HG03039 (cell line): ENCODE measurements at regions not wholly inside any gene's neighbourhood (a gene's known extent, or its start where the extent isn't known, plus 50 kb on each side); places are given as distances from the start of the nearest gene placed in this dataset.

Source experiments
- ATAC-seq: cut with Tn5 transposase; IDR thresholded peaks from one replicate; pipeline ENCODE4 v1.9.1; 2021; ENCODE audit warnings: mild to moderate bottlenecking, moderate library complexity; ENCODE audit not compliant: unreplicated experiment

DNA sequence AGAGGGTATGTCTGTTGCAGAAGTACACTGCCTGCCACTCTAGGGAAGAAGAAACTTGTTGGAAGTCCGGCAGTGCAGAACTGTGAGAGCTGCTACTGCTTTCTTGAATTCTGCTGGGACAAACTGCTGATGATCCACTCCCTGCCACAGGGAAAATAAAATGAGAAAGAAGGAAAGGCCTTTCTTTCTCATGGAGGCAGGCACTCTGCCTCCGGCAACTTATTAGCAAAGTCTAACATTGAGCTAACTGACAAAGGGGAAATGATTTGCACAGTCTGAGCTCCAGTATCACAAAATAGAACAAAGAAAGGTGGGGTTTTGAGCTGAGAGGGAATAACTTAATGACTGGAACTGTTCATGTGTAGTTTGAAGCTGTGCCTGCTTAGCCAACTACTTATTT, 134.6 kb downstream of the AASDHPPT start:
- no peak for ATAC-seq

DNA sequence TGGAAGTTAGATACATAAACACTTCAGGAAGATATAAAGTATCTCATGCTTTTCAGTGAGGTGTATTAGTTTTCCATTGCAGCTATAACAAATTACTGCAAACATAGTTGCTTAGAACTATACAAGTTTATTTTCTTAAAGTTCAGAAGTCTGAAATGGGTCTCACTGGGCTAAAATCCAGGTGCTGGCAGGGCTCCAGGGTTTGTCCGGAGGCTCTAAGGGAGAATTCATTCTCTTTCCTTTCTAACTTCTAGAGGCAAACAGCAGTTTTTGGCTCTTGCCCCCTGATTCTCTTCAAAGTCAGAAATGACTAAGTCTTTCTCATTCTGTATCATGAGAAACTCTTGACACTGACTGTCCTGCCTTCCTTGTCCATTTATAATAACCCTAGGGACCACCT, 138.8 kb downstream of the AASDHPPT start:
- ATAC-seq, result no peak

DNA sequence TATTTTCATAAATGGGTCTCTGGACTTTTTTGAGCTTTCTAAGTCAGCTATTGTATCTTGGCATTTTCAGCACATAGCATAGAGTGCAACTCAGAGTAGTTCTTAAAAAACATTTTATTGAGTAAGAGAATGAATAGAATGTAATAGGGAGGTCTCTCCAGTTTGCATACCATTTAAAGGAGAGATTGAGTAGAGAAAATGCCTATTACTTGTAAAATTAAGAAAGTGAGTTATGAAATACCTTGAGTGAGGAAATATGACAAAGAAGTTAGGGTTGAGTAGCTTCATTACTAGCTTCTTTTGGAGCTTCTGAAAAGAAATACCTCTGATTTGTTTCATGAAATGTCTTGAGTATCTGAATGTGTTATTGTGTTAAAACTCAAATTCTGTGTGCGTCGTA, 140.0 kb downstream of the AASDHPPT start:
- no peak for ATAC-seq

DNA sequence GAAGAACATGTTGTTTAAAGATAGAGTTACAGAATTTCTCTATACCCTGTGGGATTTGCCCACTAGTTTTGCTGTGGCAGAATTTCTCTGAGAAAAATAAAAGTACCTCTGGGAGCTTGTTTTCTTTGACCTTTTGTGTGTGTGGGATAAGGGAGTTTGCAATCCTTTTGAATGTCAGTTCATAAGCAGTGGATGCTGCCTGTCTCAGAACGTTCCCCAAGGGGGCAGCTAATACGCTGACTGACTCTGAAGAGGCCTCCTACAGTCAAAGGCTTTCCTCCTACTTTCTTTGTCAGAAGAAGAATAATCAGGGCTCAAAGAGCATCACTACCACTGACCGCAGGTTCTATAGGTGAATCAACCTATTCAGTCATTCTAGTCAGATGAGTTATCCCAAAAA, 140.6 kb downstream of the AASDHPPT start:
- no peak for ATAC-seq

DNA sequence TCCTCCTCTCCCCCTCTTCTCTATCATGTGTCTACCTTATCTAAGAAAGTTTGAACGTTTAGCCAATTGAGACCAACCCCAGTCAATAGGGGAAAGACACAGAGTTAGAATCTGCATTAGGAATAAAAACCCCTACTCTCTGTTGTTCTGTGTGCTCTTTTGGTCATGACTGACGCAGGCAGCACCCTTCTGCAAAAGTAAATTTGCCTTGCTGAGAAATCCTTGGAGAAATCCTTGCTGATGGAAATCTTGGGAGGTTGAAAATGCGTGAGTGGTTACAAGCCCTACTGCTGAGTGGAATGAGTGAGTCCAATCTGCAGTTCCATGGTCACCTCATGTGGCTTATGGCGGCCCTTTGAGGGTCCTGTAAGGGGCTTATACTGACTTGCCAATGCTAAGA, 145.2 kb downstream of the AASDHPPT start:
- no peak for ATAC-seq

DNA sequence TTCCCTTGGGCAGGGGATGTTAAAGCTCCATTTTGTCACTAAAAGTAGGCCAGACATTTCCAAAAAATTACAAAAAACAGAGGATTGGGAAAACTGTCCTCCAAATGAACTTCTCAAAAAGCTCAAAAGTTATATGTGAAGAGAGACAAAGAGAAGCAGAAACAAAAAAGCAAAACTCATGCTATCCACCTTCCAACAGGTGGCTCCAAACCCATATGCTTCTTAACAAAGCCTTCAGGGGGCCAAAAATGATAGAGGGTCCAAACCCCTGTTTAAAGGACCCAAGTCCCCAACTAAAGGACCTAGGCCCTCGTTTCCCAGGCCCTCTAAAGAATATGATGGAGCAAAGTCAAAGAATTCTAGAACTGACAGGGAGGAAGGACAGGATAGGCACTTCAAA, 146.7 kb downstream of the AASDHPPT start:
- no peak for ATAC-seq

DNA sequence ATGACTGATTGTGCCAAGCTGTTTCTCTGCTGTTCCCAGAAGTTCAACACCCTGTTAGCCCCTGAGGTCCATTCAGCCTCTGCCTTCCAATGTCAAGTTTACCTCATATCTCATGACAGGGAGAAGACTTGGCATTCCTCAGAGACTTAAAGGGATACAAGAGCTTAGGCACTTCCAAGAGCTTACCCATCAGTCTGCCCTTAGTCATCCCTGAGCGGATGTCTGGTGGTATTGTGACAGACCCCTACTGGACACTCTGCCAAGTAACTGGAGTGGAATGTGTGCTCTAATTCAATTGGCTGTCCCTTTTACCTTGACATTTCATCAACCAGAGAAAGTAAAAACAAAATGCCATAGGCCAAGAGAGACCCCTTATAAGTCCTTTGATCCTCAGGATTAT, 151.5 kb downstream of the AASDHPPT start:
- no peak for ATAC-seq

DNA sequence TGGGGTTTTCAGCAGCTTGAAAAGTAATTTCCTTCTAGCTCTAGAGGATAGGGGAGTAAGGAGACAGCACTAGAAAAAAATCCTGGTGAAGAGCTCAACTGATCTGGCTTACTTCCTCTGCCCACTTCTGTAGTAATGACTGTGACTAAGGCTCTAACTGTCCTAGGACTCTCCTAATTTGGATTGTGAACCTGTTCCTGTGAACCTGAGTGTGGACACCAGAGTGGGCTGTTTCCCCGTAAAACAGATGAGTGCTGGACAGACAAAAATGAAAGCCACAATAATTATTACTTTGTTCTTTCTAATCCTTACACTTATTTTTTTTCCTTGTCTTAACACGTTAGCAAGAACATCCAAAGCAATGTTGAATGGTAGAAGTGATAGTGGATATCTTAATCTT, 154.1 kb downstream of the AASDHPPT start:
- no peak for ATAC-seq

DNA sequence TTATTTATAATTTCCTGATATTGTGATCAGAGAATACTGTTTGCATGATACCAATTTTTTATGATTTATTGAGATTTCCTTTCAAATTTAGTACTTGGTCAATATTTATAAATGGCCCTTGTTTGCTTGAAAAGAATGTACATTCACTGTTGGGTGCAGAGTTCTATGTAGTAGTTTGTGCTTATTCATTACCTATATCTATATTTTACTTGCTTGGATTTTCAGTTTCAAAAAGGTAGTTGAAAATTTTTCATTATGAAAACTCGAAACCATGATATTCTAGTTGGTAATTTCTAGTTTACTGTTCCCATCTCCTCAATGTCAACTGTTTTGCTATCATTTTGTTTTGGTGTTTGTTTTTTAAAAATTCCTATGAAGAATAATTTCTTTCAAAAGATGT, 155.7 kb downstream of the AASDHPPT start:
- ATAC-seq, result no peak

DNA sequence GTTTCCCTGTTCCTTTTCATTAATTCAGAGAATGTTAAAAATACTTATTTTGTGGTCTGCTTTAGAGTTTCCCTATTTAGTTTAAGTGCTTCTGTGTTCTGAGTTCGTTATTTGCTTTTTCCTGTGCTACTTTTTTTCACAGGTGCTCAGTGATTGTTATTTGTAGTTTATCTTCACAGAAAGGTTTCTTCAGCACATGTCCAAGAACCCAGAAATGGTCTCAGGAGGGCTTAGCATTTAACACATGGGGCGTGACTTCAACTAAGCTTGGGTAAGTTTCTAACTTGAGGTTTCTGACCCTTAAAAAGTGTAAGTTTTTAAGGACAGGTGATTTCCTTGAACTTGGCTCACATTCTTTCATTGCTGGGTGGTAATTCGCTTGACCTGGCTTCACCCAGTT, 157.3 kb downstream of the AASDHPPT start:
- ATAC-seq, result no peak

DNA sequence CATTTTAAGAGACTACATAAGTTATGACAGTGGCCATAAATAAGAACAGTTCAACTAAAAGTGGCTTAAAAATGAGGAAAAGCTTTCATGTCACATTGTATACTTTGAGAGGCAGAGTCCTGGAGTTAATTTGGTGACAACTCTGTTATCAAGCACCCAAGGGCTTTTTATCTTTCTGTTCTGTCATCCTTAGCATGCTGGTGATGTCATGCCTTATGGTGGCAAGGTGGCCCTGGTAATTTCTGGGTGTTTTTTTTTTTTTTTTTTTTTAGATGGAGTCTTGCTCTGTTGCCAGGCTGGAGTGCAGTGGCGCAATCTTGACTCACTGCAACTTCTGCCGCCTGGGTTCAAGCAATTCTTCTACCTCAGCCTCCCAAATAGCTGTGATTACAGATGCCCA, 158.8 kb downstream of the AASDHPPT start:
- ATAC-seq, result no peak

DNA sequence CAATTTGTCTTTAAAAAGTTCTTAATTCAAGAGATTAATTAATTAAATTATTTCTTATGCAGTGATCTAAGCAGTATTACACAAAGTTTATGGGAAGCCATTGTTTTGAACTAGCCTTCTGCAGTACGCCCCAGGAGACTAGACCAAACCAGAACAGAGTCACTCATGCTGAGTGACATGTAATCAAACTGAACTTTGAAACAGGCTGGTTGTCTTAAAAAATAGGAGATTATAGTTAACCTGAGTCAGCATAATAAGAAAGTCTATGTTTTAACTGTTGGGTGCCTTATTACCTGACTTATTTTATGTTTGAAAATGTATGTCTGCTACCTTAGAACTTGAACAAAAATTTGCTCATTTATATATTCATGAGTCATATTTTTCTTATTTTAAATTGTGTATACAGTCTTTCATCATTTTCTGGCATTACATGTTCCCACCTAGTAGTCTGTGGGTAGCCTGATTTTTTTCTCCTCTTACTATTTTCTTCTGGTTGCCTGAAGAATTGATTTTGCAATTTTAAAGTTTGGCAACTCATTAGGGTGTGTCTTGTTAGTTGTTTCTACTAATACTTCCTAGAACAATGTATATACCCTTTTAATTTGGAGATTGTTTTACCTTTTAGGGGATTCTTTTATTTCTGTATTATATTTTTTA, 161.4 kb downstream of the AASDHPPT start:
- no peak for ATAC-seq

DNA sequence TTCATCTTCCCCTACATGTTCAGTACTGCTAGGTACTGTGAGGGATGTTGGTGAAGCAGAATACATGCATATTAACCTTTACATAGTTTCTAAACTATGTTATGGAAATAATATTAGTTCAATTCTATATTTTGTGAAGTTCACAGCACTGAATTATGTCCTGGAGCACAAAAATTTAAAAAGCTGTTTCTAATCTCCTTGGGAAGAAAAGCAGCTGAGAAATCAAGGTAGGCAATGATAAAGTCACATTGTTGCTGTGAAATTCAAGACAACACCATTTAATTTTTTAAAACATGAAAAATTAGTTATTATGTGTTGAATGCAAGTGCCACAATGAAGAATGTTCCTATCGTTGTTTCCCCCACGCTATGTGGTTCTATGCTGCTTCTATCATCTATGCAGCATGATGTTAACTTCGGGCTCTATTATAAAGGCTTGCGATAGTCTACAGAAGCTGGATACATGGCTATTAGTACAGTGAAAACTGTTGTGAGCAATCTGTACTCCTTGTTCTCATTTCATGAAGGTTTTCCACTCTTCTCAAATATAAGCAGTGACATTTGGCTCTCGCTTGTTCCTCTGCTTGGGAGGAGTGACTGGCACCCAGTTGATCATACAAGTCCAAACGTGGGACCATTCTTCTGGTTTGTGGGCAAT, 164.3 kb downstream of the AASDHPPT start:
- ATAC-seq, result no peak

DNA sequence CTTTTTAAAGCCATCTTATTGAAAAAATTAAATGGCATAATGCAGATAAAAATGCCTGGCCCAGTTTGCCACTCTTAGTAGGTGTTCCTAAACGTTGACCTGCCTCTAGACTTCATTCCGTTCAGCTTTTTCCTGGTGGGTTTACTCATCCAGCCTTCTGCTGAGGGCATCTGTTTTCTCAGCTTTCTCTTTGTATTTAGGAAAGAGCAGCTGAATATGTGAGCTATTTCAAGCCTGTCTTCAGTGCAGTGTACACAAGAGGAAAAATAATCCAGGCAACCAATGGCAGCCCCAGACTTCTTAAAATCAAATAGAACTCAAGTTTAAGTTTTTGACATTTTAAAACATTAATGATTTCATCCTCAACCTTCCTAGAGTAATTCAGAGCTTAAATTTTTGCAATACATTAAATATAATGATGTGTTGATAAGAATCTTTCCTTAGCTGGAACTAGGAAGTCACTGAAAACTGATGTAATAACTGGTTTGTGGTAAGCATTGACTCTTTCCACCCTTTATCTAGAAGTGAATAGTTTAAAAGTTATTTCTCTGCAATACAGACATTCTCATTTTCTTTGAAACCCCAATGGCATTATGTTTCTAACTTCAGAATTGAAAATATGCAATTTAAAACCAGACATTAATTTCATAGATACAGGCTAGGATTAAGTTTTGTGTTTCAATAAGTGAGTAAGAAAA, 165.4 kb downstream of the AASDHPPT start:
- no peak for ATAC-seq

DNA sequence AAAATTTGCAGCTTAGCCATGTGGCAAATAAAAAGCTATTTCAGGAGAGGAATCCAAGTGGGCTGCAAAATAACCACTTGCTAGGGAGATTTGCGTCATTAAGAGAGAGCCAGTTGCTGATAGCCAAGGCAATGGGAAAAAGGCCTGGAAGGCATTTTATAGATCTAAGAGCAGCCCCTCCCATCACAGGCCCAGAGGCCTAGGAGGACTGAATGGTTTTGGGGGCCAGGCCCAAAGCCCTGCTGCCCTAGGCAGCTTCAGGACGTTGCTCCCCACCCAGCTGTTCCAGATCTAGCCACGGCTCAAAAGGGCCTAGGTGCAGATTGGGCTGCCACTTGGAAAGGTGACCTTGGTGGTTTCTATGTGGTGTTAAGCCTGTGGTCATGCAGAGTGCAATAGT, 169.0 kb downstream of the AASDHPPT start:
- ATAC-seq, result no peak

DNA sequence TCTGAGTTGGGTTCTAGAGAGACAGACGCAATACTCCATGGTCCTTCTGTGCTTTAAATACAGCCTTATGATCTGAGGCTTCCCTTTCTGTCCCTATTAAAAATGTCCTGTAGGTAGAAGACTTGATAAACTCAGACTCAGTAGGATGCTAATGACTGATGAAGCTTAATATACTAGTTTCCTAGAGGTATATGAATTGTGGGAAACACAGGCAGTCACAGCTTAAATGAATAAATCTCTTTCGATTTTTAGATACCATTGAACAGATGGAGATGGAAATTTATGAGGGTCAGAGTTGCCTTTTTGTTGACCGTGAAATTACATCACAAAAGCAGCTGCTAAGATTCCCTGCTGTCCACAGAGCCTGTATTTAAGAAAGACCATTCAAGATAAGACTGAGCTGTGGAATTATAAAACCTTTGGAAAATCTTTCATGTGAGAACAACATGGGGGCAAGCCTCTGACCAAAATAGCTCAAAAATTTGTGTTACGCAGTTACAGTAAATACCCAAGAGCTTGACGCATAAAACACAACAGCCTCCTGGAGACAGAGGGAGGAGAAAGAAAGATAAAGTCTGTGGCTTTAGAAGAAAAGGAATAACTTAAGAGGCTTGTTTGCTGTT, 172.3 kb downstream of the AASDHPPT start:
- no peak for ATAC-seq

DNA sequence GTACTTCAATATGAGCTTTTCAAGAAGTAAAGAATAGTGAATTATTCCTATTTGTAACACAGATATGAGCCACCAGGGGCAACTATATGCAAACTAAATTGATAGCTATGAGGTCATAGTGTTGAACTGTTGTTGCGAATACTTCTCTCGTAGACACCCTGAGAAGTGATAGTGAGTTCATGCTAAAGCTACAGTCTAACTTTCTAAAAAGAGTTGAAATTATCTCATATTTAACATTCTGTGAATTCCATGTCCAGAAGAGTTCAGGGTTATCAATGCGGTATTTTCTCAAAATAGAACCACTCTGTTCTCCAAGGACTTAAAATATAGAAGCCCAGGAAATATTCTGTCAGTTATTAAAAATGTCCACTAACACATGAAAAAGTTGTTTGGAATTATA, 185.4 kb downstream of the AASDHPPT start:
- no peak for ATAC-seq

DNA sequence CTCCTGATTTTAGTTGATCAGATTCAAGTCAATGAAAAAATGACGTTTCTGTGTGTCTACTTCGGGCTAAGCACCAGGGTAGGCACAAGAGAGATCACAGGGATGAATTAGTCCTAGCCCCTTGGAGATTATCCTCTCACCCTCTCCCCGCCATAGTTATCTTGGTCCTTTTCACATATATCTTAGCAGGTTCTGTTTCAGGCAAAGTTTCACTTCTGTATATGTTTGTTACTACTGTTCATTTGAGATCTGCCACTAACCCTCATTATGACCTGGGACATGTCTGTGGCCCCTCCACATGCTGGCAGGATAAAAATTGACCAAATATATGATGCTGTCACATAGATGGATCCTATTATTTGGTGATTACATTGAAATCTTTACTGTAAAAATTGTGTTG, 186.1 kb downstream of the AASDHPPT start:
- ATAC-seq, result no peak

DNA sequence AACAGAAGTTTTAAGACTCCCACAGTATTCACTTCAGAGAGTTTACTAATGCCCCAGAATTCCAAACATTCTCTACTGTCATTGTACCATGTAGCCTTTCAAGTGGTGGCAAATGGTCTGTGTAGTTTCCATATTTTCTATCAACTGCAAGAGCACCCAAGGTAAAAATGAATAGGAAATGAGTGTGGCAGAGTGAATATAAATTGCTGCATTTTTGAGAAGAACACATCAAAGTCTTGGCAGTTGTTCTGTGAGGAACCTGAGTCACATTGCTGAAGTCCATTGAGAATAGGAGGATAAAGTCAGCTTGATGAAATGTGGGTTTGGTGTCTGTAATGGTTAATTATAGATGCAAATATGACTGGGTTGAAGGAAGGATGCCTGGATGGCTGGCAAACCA, 193.6 kb downstream of the AASDHPPT start:
- ATAC-seq, result no peak

DNA sequence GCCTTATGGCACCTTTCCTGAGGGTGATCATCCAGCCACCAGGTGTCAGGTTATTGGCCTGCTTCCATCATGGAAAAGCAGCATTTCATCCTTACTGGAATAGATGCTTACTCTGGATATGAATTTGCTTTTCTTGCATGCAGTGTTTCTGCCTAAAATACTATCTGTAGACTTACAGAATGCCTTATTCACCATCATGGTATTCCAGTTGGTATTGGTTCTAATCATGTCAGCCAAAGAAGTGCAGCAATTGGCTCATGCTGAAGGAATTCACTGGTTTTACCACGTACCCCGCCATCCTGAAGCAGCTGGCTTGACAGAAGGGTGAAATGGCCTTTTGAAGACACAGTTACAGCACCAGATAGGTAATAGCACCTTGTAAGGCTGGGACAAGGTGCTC, 194.2 kb downstream of the AASDHPPT start:
- ATAC-seq, result no peak

DNA sequence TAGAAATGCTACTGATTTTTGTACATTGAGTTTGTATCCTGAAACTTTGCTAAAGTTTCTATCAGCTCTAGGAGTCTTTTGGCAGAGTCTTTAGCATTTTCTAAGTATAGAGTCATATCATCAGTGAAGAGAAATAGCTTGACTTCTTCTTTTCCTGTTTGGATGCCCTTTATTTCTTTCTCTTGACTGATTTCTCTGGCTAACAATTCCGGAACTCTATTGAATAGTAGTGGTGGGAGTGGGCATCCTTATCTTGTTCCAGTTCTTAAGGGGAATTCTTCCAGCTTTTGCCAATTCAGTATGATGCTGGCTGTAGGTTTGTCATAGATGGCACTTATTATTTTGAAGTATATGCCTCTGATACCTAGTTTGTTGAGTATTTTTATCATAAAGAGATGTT, 197.7 kb downstream of the AASDHPPT start:
- ATAC-seq, result no peak

DNA sequence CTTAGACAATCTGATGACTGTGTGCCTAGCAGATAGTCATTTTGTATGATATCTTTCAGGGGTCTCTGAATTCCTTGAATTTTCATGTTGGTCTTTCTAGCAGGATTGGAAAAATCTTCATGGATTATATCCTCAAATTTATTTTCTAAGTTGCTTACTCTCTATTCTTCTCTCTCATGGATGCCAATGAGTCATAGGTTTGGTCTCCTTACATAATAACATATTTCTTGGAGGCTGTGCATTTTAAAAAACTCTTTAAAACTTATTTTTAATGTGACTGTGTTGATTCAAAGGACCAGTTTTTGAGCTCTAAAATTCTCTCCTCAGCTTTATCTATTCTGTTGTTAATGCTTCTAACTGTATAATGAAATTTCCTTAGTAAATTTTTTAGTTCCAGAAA, 198.7 kb downstream of the AASDHPPT start:
- no peak for ATAC-seq
